ENCODE measurements at regions not wholly inside any gene's neighbourhood (a gene's known extent, or its start where the extent isn't known, plus 50 kb on each side); places are given as distances from the start of the nearest gene placed in this dataset.

- ChIA-PET POLR2A (ENCODE audit: partially characterized antibody) (no interaction called here), CTCF (ENCODE audit: partially characterized antibody) (no interaction called here)
- H3K36me3 Mint-ChIP-seq, result no peaks in the 10 kb centered on the region
- H3K9me3 ChIP-seq (ENCODE audit: control insufficient read depth in 1 of 2, low read length in 2 of 2), result no peaks in the 10 kb centered on the region
- no peak overlapping the region for H3K27ac Mint-ChIP-seq
- H3K36me3 ChIP-seq (ENCODE audit: insufficient read depth, low read length), result no peaks in the 10 kb centered on the region
- H3K27me3 Mint-ChIP-seq, result peaks cover 18 to 46% of the 10 kb centered on the region in 2 donors
- DNase-seq, result no peak
- H3K4me1 Mint-ChIP-seq, result no peaks in the 10 kb centered on the region
- H3K27ac ChIP-seq (ENCODE audit: low read depth, low read length), result no peak overlapping the region
- intact Hi-C loops (cut with micrococcal nuclease), result no loop called here
- no peak overlapping the region for H3K4me3 ChIP-seq (ENCODE audit: low read length in 2 of 2)
- no peaks in the 10 kb centered on the region for H3K9me3 Mint-ChIP-seq
- no peaks in the 10 kb centered on the region for H3K4me1 ChIP-seq (ENCODE audit: insufficient read depth, low read length)
- H3K27me3 ChIP-seq (ENCODE audit: insufficient read depth, low read length), result no peaks in the 10 kb centered on the region
- H3K4me3 Mint-ChIP-seq, result no peak overlapping the region
These were observed 96.2 kb downstream of the COPS8 start for GRCh38 chr2:237181844-237182243.

- Histone ChIP-seq H3K9me3 (ENCODE audit: control insufficient read depth in 1 of 2, low read length in 2 of 2) (no peaks in the 10 kb centered on the region), H3K27ac (ENCODE audit: low read depth, low read length) (no peak overlapping the region), H3K4me1 (ENCODE audit: insufficient read depth, low read length) (no peaks in the 10 kb centered on the region), H3K4me3 (ENCODE audit: low read length in 2 of 2) (no peak overlapping the region), H3K36me3 (ENCODE audit: insufficient read depth, low read length) (no peaks in the 10 kb centered on the region), H3K27me3 (ENCODE audit: insufficient read depth, low read length) (no peaks in the 10 kb centered on the region)
- ChIA-PET POLR2A (ENCODE audit: partially characterized antibody) (no interaction called here), CTCF (ENCODE audit: partially characterized antibody) (no interaction called here)
- peaks cover 0 to 2% (median 0%) of the 10 kb centered on the region in 8 donors for H3K9me3 Mint-ChIP-seq
- no peaks in the 10 kb centered on the region for H3K4me1 Mint-ChIP-seq
- intact Hi-C loops (cut with micrococcal nuclease), result no loop called here
- no peaks in the 10 kb centered on the region for H3K36me3 Mint-ChIP-seq
- no peak for DNase-seq
- peaks cover 13 to 42% of the 10 kb centered on the region in 2 donors for H3K27me3 Mint-ChIP-seq
- no peak overlapping the region for H3K27ac Mint-ChIP-seq
- no peak overlapping the region for H3K4me3 Mint-ChIP-seq
These were observed 96.9 kb downstream of the COPS8 start for GRCh38 chr2:237182422-237183123.

GRCh38 chr2:237184192-237184918 lies 98.7 kb downstream of the COPS8 start:
- ChIA-PET POLR2A (ENCODE audit: partially characterized antibody) (no interaction called here), CTCF (ENCODE audit: partially characterized antibody) (no interaction called here)
- H3K36me3 ChIP-seq (ENCODE audit: insufficient read depth, low read length), result no peaks in the 10 kb centered on the region
- H3K9me3 ChIP-seq (ENCODE audit: control insufficient read depth in 1 of 2, low read length in 2 of 2), result no peaks in the 10 kb centered on the region
- DNase-seq, result no peak
- Mint-ChIP-seq H3K4me3 (no peak overlapping the region), H3K9me3 (peaks cover 0 to 2% (median under 1%) of the 10 kb centered on the region in 8 donors), H3K4me1 (no peaks in the 10 kb centered on the region), H3K36me3 (no peaks in the 10 kb centered on the region), H3K27me3 (peaks cover 10 to 39% of the 10 kb centered on the region in 2 donors), H3K27ac (no peak overlapping the region)
- H3K4me1 ChIP-seq (ENCODE audit: insufficient read depth, low read length), result no peaks in the 10 kb centered on the region
- no peaks in the 10 kb centered on the region for H3K27me3 ChIP-seq (ENCODE audit: insufficient read depth, low read length)
- H3K4me3 ChIP-seq (ENCODE audit: low read length in 2 of 2), result no peak overlapping the region
- intact Hi-C loops (cut with micrococcal nuclease), result no loop called here
- H3K27ac ChIP-seq (ENCODE audit: low read depth, low read length), result no peak overlapping the region

- H3K27ac Mint-ChIP-seq, result no peak overlapping the region
- no peak overlapping the region for H3K4me3 ChIP-seq (ENCODE audit: low read length in 2 of 2)
- no peaks in the 10 kb centered on the region for H3K4me1 Mint-ChIP-seq
- H3K4me3 Mint-ChIP-seq, result no peak overlapping the region
- no peaks in the 10 kb centered on the region for H3K9me3 ChIP-seq (ENCODE audit: control insufficient read depth in 1 of 2, low read length in 2 of 2)
- H3K27me3 Mint-ChIP-seq, result peaks cover 10 to 39% of the 10 kb centered on the region in 2 donors
- H3K36me3 Mint-ChIP-seq, result no peaks in the 10 kb centered on the region
- DNase-seq, result no peak
- H3K27ac ChIP-seq (ENCODE audit: low read depth, low read length), result no peak overlapping the region
- ChIA-PET POLR2A (ENCODE audit: partially characterized antibody) (no interaction called here), CTCF (ENCODE audit: partially characterized antibody) (no interaction called here)
- intact Hi-C loops (cut with micrococcal nuclease), result no loop called here
- H3K4me1 ChIP-seq (ENCODE audit: insufficient read depth, low read length), result no peaks in the 10 kb centered on the region
- H3K27me3 ChIP-seq (ENCODE audit: insufficient read depth, low read length), result no peaks in the 10 kb centered on the region
- no peaks in the 10 kb centered on the region for H3K36me3 ChIP-seq (ENCODE audit: insufficient read depth, low read length)
- H3K9me3 Mint-ChIP-seq, result peaks cover 0 to 8% (median under 1%) of the 10 kb centered on the region in 8 donors
These were observed 99.3 kb downstream of the COPS8 start for GRCh38 chr2:237184919-237185552.

GRCh38 chr2:237185553-237185925 lies 99.8 kb downstream of the COPS8 start:
- H3K36me3 Mint-ChIP-seq, result no peaks in the 10 kb centered on the region
- H3K4me1 Mint-ChIP-seq, result no peaks in the 10 kb centered on the region
- no peaks in the 10 kb centered on the region for H3K9me3 ChIP-seq (ENCODE audit: control insufficient read depth in 1 of 2, low read length in 2 of 2)
- no peak overlapping the region for H3K27ac Mint-ChIP-seq
- H3K4me1 ChIP-seq (ENCODE audit: insufficient read depth, low read length), result no peaks in the 10 kb centered on the region
- ChIA-PET CTCF (ENCODE audit: partially characterized antibody) (no interaction called here), POLR2A (ENCODE audit: partially characterized antibody) (no interaction called here)
- no peaks in the 10 kb centered on the region for H3K27me3 ChIP-seq (ENCODE audit: insufficient read depth, low read length)
- H3K27ac ChIP-seq (ENCODE audit: low read depth, low read length), result no peak overlapping the region
- intact Hi-C loops (cut with micrococcal nuclease), result no loop called here
- H3K4me3 Mint-ChIP-seq, result no peak overlapping the region
- no peaks in the 10 kb centered on the region for H3K36me3 ChIP-seq (ENCODE audit: insufficient read depth, low read length)
- peaks cover 11 to 38% of the 10 kb centered on the region in 2 donors for H3K27me3 Mint-ChIP-seq
- peaks cover 0 to 8% (median under 1%) of the 10 kb centered on the region in 8 donors for H3K9me3 Mint-ChIP-seq
- H3K4me3 ChIP-seq (ENCODE audit: low read length in 2 of 2), result no peak overlapping the region
- DNase-seq, result no peak

- Histone ChIP-seq H3K27ac (ENCODE audit: low read depth, low read length) (no peak overlapping the region), H3K27me3 (ENCODE audit: insufficient read depth, low read length) (peaks cover 4% of the 10 kb centered on the region), H3K4me3 (ENCODE audit: low read length in 2 of 2) (no peak overlapping the region), H3K36me3 (ENCODE audit: insufficient read depth, low read length) (no peaks in the 10 kb centered on the region), H3K9me3 (ENCODE audit: control insufficient read depth in 1 of 2, low read length in 2 of 2) (no peaks in the 10 kb centered on the region), H3K4me1 (ENCODE audit: insufficient read depth, low read length) (no peaks in the 10 kb centered on the region)
- POLR2A ChIA-PET (ENCODE audit: partially characterized antibody), result no interaction called here
- Mint-ChIP-seq H3K4me3 (no peak overlapping the region), H3K9me3 (peaks cover 0 to 8% (median under 1%) of the 10 kb centered on the region in 8 donors), H3K36me3 (no peaks in the 10 kb centered on the region), H3K4me1 (no peaks in the 10 kb centered on the region), H3K27ac (no peak overlapping the region), H3K27me3 (peaks cover 14 to 21% of the 10 kb centered on the region in 2 donors)
- no peak for DNase-seq
- intact Hi-C loops (cut with micrococcal nuclease), result no loop called here
- CTCF ChIA-PET (ENCODE audit: partially characterized antibody), result no interaction called here
These were observed 104.1 kb downstream of the COPS8 start for GRCh38 chr2:237189799-237190198.

GRCh38 chr2:237190966-237191713 lies 105.5 kb downstream of the COPS8 start:
- intact Hi-C loops (cut with micrococcal nuclease), result no loop called here
- H3K4me1 ChIP-seq (ENCODE audit: insufficient read depth, low read length), result no peaks in the 10 kb centered on the region
- ChIA-PET CTCF (ENCODE audit: partially characterized antibody) (no interaction called here), POLR2A (ENCODE audit: partially characterized antibody) (no interaction called here)
- Mint-ChIP-seq H3K4me3 (no peak overlapping the region), H3K4me1 (no peaks in the 10 kb centered on the region), H3K36me3 (no peaks in the 10 kb centered on the region), H3K27ac (no peak overlapping the region), H3K27me3 (peaks cover 12 to 13% of the 10 kb centered on the region in 2 donors), H3K9me3 (peaks cover 0 to 8% (median under 1%) of the 10 kb centered on the region in 8 donors)
- no peaks in the 10 kb centered on the region for H3K36me3 ChIP-seq (ENCODE audit: insufficient read depth, low read length)
- no peak overlapping the region for H3K27ac ChIP-seq (ENCODE audit: low read depth, low read length)
- DNase-seq, result no peak
- no peaks in the 10 kb centered on the region for H3K9me3 ChIP-seq (ENCODE audit: control insufficient read depth in 1 of 2, low read length in 2 of 2)
- no peak overlapping the region for H3K4me3 ChIP-seq (ENCODE audit: low read length in 2 of 2)
- peaks cover 4% of the 10 kb centered on the region for H3K27me3 ChIP-seq (ENCODE audit: insufficient read depth, low read length)
